Fibroblast of skin of right quadriceps (primary cell): ENCODE measurements at regions not wholly inside any gene's neighbourhood (a gene's known extent, or its start where the extent isn't known, plus 50 kb on each side); places are given as distances from the start of the nearest gene placed in this dataset.

ENCODE experiments used
- DNase-seq: peaks from one replicate; pipeline ENCODE4 v3.0.0-alpha.2; 2013

- no peak for DNase-seq
Measured at GRCh38 chr2:5465859-5466258, 226.3 kb upstream of the SOX11 start.

GRCh38 chr2:5467178-5467905, 224.8 kb upstream of the SOX11 start:
- DNase-seq, result no peak

- DNase-seq, result no peak
Measured at GRCh38 chr2:5472673-5473072, 219.5 kb upstream of the SOX11 start.

GRCh38 chr2:5473635-5474034, 218.5 kb upstream of the SOX11 start:
- DNase-seq, result peak; percentile 80

- DNase-seq, result no peak
Measured at GRCh38 chr2:5474716-5475115, 217.5 kb upstream of the SOX11 start.

- DNase-seq, result peak; percentile 56
Measured at GRCh38 chr2:5479265-5479928, 212.8 kb upstream of the SOX11 start.

GRCh38 chr2:5482929-5483331, 209.3 kb upstream of the SOX11 start:
- peak; percentile 72 for DNase-seq

GRCh38 chr2:5484868-5485267, 207.3 kb upstream of the SOX11 start:
- DNase-seq, result no peak

GRCh38 chr2:5491523-5491922, 200.7 kb upstream of the SOX11 start:
- DNase-seq, result no peak

- DNase-seq, result no peak
Measured at GRCh38 chr2:5493256-5493655, 198.9 kb upstream of the SOX11 start.

- no peak for DNase-seq
Measured at GRCh38 chr2:5494212-5494611, 198.0 kb upstream of the SOX11 start.

GRCh38 chr2:5495586-5495985, 196.6 kb upstream of the SOX11 start:
- no peak for DNase-seq

- DNase-seq, result no peak
Measured at GRCh38 chr2:5497874-5498273, 194.3 kb upstream of the SOX11 start.

GRCh38 chr2:5501807-5502206, 190.4 kb upstream of the SOX11 start:
- no peak for DNase-seq

- no peak for DNase-seq
Measured at GRCh38 chr2:5502385-5502784, 189.8 kb upstream of the SOX11 start.

GRCh38 chr2:5504756-5505155, 187.4 kb upstream of the SOX11 start:
- no peak for DNase-seq

- DNase-seq, result no peak
Measured at GRCh38 chr2:5507367-5507766, 184.8 kb upstream of the SOX11 start.

GRCh38 chr2:5509362-5509761, 182.8 kb upstream of the SOX11 start:
- DNase-seq, result no peak

GRCh38 chr2:5510082-5510481, 182.1 kb upstream of the SOX11 start:
- no peak for DNase-seq

- no peak for DNase-seq
Measured at GRCh38 chr2:5515693-5516092, 176.5 kb upstream of the SOX11 start.

- DNase-seq, result no peak
Measured at GRCh38 chr2:5519286-5519685, 172.9 kb upstream of the SOX11 start.

- peak; percentile 70 for DNase-seq
Measured at GRCh38 chr2:5520463-5520972, 171.7 kb upstream of the SOX11 start.

- DNase-seq, result peak; percentile 3
Measured at GRCh38 chr2:5521461-5521860, 170.7 kb upstream of the SOX11 start.

GRCh38 chr2:5524551-5524950, 167.6 kb upstream of the SOX11 start:
- no peak for DNase-seq

GRCh38 chr2:5528706-5529105, 163.5 kb upstream of the SOX11 start:
- no peak for DNase-seq
